Breast epithelium (tissue), 3 donors: ENCODE measurements at regions not wholly inside any gene's neighbourhood (a gene's known extent, or its start where the extent isn't known, plus 50 kb on each side); places are given as distances from the start of the nearest gene placed in this dataset.

Experiments
- CTCF ChIP-seq, 3 donors: fragments of 450-650 bp; IDR thresholded peaks; one replicate each; pipeline ENCODE4 v1.5.1; 2016 to 2017; ENCODE audit warnings: antibody characterized with exemption in 3 of 3, mild to moderate bottlenecking in 3 of 3, moderate library complexity in 3 of 3
- POLR2A ChIP-seq: fragments of 450-650 bp; IDR thresholded peaks from one replicate; pipeline ENCODE4 v1.6.1; 2016; ENCODE audit warnings: antibody characterized with exemption, mild to moderate bottlenecking, moderate library complexity

GRCh38 chr16:64361753-64362152, 760.1 kb downstream of the CDH11 start:
- TF ChIP-seq POLR2A (no peak), CTCF (IDR thresholded peaks at IDR 0.05) (no peak)
